ENCODE measurements at regions not wholly inside any gene's neighbourhood (a gene's known extent, or its start where the extent isn't known, plus 50 kb on each side); places are given as distances from the start of the nearest gene placed in this dataset.
"Not testable (repeated sequence)": the region's sequence is repeated elsewhere in the genome, so short reads cannot be mapped to it uniquely, and the experiment has no call there.

GRCh38 chr6:27547157-27548075 lies 74.5 kb upstream of the ZNF184 start:
- Mint-ChIP-seq H3K27me3 (ENCODE audit: low read depth) (peaks cover 77% of the 10 kb centered on the region), H3K4me3 (ENCODE audit: low read depth) (peak overlapping the region; percentile 60)
- intact Hi-C loops (cut with micrococcal nuclease), result loop anchor here (2.0 to 5.0 kb wide), 3 partner anchors 45 to 267 kb away; no protein-coding TSS in a partner anchor

DNA sequence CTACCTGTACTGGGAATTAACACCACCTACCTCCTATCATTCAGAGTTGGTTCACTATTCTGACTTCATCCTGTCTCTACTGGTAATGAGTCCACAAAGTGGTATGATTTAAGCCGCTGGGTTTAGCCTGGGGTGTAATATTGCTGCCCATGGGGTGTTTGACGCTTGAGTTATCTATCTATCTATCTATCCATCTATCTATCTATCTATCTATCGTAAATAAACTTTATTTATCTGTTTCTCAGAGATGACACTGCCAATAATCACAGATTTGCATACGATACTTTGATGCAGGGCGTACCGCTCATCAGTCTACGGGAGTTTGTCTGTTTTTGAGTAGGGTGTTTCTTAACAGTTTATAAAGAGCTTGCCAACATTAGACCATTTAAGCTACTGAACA lies 73.6 kb upstream of the ZNF184 start:
- Mint-ChIP-seq H3K27me3 (ENCODE audit: low read depth) (peaks cover 84% of the 10 kb centered on the region), H3K4me1 (ENCODE audit: low read depth) (peaks cover 34% of the 10 kb centered on the region), H3K4me3 (ENCODE audit: low read depth) (no peak overlapping the region), H3K9me3 (peaks cover 32% of the 10 kb centered on the region), H3K27ac (no peak overlapping the region), H3K36me3 (ENCODE audit: low read depth) (peaks cover 3% of the 10 kb centered on the region)
- no peak for DNase-seq (ENCODE audit: low spot score)
- intact Hi-C loops (cut with micrococcal nuclease), result loop anchor here (5.0 kb wide), 2 partner anchors 46 to 141 kb away; no protein-coding TSS in a partner anchor

More at GRCh38 chr6:27547157-27548075, 74.5 kb upstream of the ZNF184 start:
- H3K27ac Mint-ChIP-seq, result no peak overlapping the region
- no peak for DNase-seq (ENCODE audit: low spot score)
- peaks cover 35% of the 10 kb centered on the region for H3K4me1 Mint-ChIP-seq (ENCODE audit: low read depth)
- peaks cover 34% of the 10 kb centered on the region for H3K9me3 Mint-ChIP-seq
- H3K36me3 Mint-ChIP-seq (ENCODE audit: low read depth), result peaks cover 3% of the 10 kb centered on the region

GRCh38 chr6:27545271-27546046 lies 72.6 kb upstream of the ZNF184 start:
- H3K36me3 Mint-ChIP-seq (ENCODE audit: low read depth), result peaks cover 3% of the 10 kb centered on the region
- H3K27me3 Mint-ChIP-seq (ENCODE audit: low read depth), result peaks cover 85% of the 10 kb centered on the region
- peaks cover 30% of the 10 kb centered on the region for H3K9me3 Mint-ChIP-seq
- DNase-seq (ENCODE audit: low spot score), result peak; percentile 38
- H3K4me3 Mint-ChIP-seq (ENCODE audit: low read depth), result peak overlapping the region; percentile 74
- intact Hi-C loops (cut with micrococcal nuclease), result loop anchor here (5.0 kb wide), 2 partner anchors 47 to 142 kb away; no protein-coding TSS in a partner anchor
- H3K27ac Mint-ChIP-seq, result peak overlapping the region; percentile 21
- H3K4me1 Mint-ChIP-seq (ENCODE audit: low read depth), result peaks cover 33% of the 10 kb centered on the region

DNA sequence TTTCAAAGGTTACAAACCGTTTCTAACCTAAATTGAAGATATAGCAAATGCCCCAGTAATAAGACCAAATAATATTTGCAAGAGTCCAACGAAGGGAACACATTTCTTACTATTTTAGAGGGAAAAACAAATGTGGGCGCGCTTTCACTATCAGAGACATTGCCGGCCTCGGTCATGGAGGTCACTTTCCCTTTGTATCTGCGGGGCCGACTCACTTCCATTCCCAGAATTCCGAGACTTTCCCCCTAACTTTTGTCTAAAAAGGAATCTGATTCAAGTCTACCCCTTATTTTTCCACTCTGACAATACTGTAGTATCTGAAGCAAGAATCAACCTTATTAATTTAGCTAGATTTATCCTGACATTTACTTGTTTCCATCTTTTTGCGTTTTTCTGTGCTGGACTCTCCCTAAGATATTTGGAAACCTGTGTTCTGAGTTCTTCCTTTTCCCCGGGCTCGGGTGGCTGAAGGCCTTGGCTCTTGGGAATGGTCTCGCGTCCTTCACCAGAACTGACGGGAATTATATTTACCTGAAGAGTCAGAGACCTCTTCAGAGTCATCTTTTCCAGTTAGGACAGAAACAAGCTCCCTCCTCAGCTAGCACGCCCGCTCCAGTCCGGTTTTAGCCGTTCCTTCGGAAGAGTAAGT lies 71.8 kb upstream of the ZNF184 start:
- DNase-seq (ENCODE audit: low spot score), result no peak
- Mint-ChIP-seq H3K27me3 (ENCODE audit: low read depth) (peaks cover 82% of the 10 kb centered on the region), H3K9me3 (peaks cover 30% of the 10 kb centered on the region), H3K27ac (no peak overlapping the region), H3K4me1 (ENCODE audit: low read depth) (peaks cover 33% of the 10 kb centered on the region), H3K4me3 (ENCODE audit: low read depth) (peak overlapping the region; percentile 74), H3K36me3 (ENCODE audit: low read depth) (peaks cover 3% of the 10 kb centered on the region)
- intact Hi-C loops (cut with micrococcal nuclease), result loop anchor here (5.0 kb wide), 2 partner anchors 48 to 143 kb away; no protein-coding TSS in a partner anchor

DNA sequence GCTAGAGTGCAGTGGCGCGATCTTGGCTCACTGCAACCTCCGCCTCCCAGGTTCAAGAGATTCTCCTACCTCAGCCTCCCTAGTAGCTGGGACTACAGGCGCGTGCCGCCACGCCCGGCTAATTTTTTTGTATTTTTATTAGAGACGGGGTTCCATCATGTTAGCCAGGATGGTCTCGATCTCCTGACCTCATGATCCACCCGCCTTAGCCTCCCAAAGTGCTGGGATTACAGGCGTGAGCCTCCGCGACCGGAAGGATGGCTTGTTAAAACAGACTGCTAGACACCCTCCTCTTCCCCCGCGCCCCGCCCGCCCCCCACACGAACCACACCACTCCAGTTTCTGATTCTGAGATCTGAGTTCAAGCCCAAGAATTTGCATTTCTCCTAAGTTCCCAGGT lies 71.2 kb upstream of the ZNF184 start:
- H3K36me3 Mint-ChIP-seq (ENCODE audit: low read depth); H3K27ac Mint-ChIP-seq; DNase-seq (ENCODE audit: low spot score); H3K4me3 Mint-ChIP-seq (ENCODE audit: low read depth); intact Hi-C loops (cut with micrococcal nuclease): not testable (repeated sequence)
- peaks cover 33% of the 10 kb centered on the region for H3K4me1 Mint-ChIP-seq (ENCODE audit: low read depth)
- peaks cover 30% of the 10 kb centered on the region for H3K9me3 Mint-ChIP-seq
- peaks cover 81% of the 10 kb centered on the region for H3K27me3 Mint-ChIP-seq (ENCODE audit: low read depth)

DNA sequence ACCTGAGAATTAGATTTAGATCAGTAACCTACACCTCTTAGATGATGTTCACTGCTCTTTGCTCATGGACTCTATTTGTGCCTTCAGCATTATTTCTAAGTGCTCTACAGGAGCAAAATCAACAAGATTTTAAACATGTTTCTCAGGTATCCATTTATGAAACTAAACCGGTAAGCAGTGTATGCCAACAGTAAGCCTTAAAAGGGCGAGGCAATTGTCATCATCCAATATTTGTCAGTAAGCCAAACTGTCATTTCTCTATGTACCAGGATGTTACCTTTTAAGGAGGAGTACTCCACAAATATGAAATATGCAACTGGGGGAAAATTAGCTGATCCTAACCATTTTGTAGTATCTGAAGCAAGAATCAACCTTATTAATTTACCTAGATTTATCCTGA lies 69.6 kb upstream of the ZNF184 start:
- H3K4me1 Mint-ChIP-seq (ENCODE audit: low read depth), result peaks cover 23% of the 10 kb centered on the region
- H3K36me3 Mint-ChIP-seq (ENCODE audit: low read depth), result peaks cover 3% of the 10 kb centered on the region
- no peak overlapping the region for H3K4me3 Mint-ChIP-seq (ENCODE audit: low read depth)
- intact Hi-C loops (cut with micrococcal nuclease), result no loop called here
- DNase-seq (ENCODE audit: low spot score), result no peak
- H3K27me3 Mint-ChIP-seq (ENCODE audit: low read depth), result peaks cover 72% of the 10 kb centered on the region
- peaks cover 28% of the 10 kb centered on the region for H3K9me3 Mint-ChIP-seq
- no peak overlapping the region for H3K27ac Mint-ChIP-seq

DNA sequence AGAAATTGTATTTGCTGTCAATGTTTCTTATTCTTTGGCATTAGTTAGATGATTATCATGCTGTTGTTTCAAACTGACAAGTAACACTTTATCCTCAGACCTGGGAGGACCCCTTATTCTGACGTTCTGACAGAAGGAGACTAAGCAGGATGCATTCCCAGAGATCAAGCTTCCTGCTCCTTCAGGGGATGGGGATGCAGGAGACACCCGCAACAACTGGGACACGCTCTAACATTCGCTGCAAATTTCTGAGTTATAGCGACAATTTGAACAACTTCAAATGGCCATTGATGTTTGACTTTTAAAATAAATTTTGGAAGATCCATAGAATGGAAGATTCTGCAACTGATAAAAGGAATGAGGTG lies 69.0 kb upstream of the ZNF184 start:
- H3K27me3 Mint-ChIP-seq (ENCODE audit: low read depth), result peaks cover 71% of the 10 kb centered on the region
- peaks cover 3% of the 10 kb centered on the region for H3K36me3 Mint-ChIP-seq (ENCODE audit: low read depth)
- intact Hi-C loops (cut with micrococcal nuclease), result no loop called here
- no peak overlapping the region for H3K27ac Mint-ChIP-seq
- H3K4me3 Mint-ChIP-seq (ENCODE audit: low read depth), result no peak overlapping the region
- DNase-seq (ENCODE audit: low spot score), result no peak
- peaks cover 23% of the 10 kb centered on the region for H3K9me3 Mint-ChIP-seq
- peaks cover 19% of the 10 kb centered on the region for H3K4me1 Mint-ChIP-seq (ENCODE audit: low read depth)

DNA sequence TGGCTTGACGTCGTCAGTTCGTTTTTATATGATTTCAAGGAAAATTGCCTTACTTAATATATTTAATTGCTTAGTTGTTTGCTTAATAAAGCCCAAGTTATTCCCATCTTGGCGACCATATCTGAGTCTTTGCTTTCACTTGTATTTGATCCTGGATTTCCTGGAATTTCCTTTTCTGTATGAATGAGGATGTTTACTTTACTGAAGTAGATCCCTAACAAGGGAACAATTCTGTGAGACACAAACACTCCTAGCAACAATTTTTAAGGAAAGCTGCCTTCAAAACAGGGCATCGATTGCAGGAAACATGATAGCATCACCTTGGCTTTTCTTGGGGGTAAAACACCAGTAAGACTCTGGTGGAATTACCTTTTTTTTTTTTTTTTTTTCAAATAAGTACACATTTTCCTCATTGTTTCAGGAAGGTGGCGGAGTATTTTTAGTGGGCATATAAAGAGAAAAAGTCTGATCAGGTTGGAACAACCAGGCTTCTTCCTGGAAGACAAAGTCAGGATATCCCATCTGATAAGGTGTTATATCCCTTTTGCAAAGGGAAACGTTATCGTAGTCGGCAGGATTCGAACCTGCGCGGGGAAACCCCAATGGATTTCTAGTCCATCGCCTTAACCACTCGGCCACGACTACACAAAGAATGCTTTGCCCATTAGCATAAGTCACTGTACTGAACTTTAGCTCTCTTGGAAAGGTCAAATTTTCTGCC lies 68.5 kb upstream of the ZNF184 start:
- H3K27me3 Mint-ChIP-seq (ENCODE audit: low read depth), result peaks cover 66% of the 10 kb centered on the region
- intact Hi-C loops (cut with micrococcal nuclease), result no loop called here
- peaks cover 17% of the 10 kb centered on the region for H3K9me3 Mint-ChIP-seq
- DNase-seq (ENCODE audit: low spot score), result no peak
- peaks cover 16% of the 10 kb centered on the region for H3K4me1 Mint-ChIP-seq (ENCODE audit: low read depth)
- H3K27ac Mint-ChIP-seq, result no peak overlapping the region
- H3K4me3 Mint-ChIP-seq (ENCODE audit: low read depth), result no peak overlapping the region
- H3K36me3 Mint-ChIP-seq (ENCODE audit: low read depth), result peaks cover 3% of the 10 kb centered on the region

DNA sequence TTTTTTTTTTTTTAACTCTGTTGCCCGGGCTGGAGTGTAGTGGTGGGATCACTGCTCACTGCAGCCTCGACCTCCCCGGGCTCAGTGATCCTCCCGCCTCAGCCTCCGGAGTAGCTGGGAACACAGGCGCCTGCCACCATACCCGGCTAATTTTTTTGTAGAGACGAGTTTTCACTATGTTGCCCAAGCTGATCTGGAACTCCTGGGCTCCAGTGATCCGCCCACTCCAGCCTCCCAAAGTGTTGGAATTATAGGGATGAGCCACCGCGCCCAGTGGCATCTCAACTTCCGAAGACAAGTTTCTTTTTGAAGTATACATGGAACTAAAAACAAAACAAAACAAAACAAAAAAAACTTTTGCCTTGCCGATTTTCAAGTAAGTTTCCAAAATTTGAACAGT lies 66.6 kb upstream of the ZNF184 start:
- no peak for DNase-seq (ENCODE audit: low spot score)
- peaks cover 2% of the 10 kb centered on the region for H3K9me3 Mint-ChIP-seq
- H3K4me3 Mint-ChIP-seq (ENCODE audit: low read depth), result no peak overlapping the region
- intact Hi-C loops (cut with micrococcal nuclease), result no loop called here
- H3K27me3 Mint-ChIP-seq (ENCODE audit: low read depth), result peaks cover 55% of the 10 kb centered on the region
- H3K27ac Mint-ChIP-seq, result no peak overlapping the region
- H3K4me1 Mint-ChIP-seq (ENCODE audit: low read depth), result peaks cover 2% of the 10 kb centered on the region
- H3K36me3 Mint-ChIP-seq (ENCODE audit: low read depth), result no peaks in the 10 kb centered on the region

GRCh38 chr6:27532820-27533538 lies 60.1 kb upstream of the ZNF184 start:
- DNase-seq (ENCODE audit: low spot score), result no peak
- Mint-ChIP-seq H3K27me3 (ENCODE audit: low read depth) (peaks cover 31% of the 10 kb centered on the region), H3K4me1 (ENCODE audit: low read depth) (no peaks in the 10 kb centered on the region), H3K4me3 (ENCODE audit: low read depth) (no peak overlapping the region), H3K36me3 (ENCODE audit: low read depth) (no peaks in the 10 kb centered on the region), H3K9me3 (no peaks in the 10 kb centered on the region), H3K27ac (no peak overlapping the region)
- intact Hi-C loops (cut with micrococcal nuclease), result no loop called here

- peaks cover 25% of the 10 kb centered on the region for H3K27me3 Mint-ChIP-seq (ENCODE audit: low read depth)
- no peaks in the 10 kb centered on the region for H3K9me3 Mint-ChIP-seq
- no peak overlapping the region for H3K4me3 Mint-ChIP-seq (ENCODE audit: low read depth)
- no peaks in the 10 kb centered on the region for H3K36me3 Mint-ChIP-seq (ENCODE audit: low read depth)
- no peak for DNase-seq (ENCODE audit: low spot score)
- no peaks in the 10 kb centered on the region for H3K4me1 Mint-ChIP-seq (ENCODE audit: low read depth)
- no peak overlapping the region for H3K27ac Mint-ChIP-seq
- intact Hi-C loops (cut with micrococcal nuclease), result no loop called here
These were observed 59.0 kb upstream of the ZNF184 start for GRCh38 chr6:27531772-27532459.
